ENCODE measurements at regions not wholly inside any gene's neighbourhood (a gene's known extent, or its start where the extent isn't known, plus 50 kb on each side); places are given as distances from the start of the nearest gene placed in this dataset.

- TF ChIP-seq EZH2 (IDR thresholded peaks at IDR 0.05; ENCODE audit: borderline replicate concordance, low read depth, low read length, severe bottlenecking) = no peak
- TF ChIP-seq MAX (IDR thresholded peaks at IDR 0.05; ENCODE audit: insufficient read depth, insufficient read length) = no peak
- TF ChIP-seq POLR2A (IDR thresholded peaks at IDR 0.05; ENCODE audit: low read depth, low read length) = no peak
- TF ChIP-seq, protein P1, sequence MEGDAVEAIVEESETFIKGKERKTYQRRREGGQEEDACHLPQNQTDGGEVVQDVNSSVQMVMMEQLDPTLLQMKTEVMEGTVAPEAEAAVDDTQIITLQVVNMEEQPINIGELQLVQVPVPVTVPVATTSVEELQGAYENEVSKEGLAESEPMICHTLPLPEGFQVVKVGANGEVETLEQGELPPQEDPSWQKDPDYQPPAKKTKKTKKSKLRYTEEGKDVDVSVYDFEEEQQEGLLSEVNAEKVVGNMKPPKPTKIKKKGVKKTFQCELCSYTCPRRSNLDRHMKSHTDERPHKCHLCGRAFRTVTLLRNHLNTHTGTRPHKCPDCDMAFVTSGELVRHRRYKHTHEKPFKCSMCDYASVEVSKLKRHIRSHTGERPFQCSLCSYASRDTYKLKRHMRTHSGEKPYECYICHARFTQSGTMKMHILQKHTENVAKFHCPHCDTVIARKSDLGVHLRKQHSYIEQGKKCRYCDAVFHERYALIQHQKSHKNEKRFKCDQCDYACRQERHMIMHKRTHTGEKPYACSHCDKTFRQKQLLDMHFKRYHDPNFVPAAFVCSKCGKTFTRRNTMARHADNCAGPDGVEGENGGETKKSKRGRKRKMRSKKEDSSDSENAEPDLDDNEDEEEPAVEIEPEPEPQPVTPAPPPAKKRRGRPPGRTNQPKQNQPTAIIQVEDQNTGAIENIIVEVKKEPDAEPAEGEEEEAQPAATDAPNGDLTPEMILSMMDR (IDR thresholded peaks at IDR 0.05; ENCODE audit: extremely low read depth in 1 of 2, insufficient read depth in 1 of 2, low read depth in 1 of 2, low read length in 2 of 2) = no peak
- no peak for TF ChIP-seq POLR2AphosphoS5 (IDR thresholded peaks at IDR 0.05; ENCODE audit: insufficient read depth, low read depth, low read length)
- TF ChIP-seq FOS (IDR thresholded peaks at IDR 0.05; ENCODE audit: borderline replicate concordance, insufficient read depth, low read length) = no peak
- TF ChIP-seq MYC (IDR thresholded peaks at IDR 0.05; ENCODE audit: low read depth, low read length) = no peak
Observed at GRCh38 chr9:607417-607816, 234.1 kb upstream of the DMRT1 start.

Measured in endothelial cell of umbilical vein (primary cell).